Neural progenitor cell (in vitro differentiated cells): ENCODE measurements at regions not wholly inside any gene's neighbourhood (a gene's known extent, or its start where the extent isn't known, plus 50 kb on each side); places are given as distances from the start of the nearest gene placed in this dataset.

Experiments used
- DNase-seq: peaks from one replicate; pipeline ENCODE4 v3.0.0-alpha.2; 2016; ENCODE audit warnings: low spot score
- H2AFZ ChIP-seq: fragments of 200-600 bp; sonication (generic); replicated peaks from 2 replicates; pipeline ENCODE4 v1.6.1; 2016; ENCODE audit warnings: antibody characterized with exemption
- H3F3A ChIP-seq: fragments of 200-600 bp; sonication (generic); 2 replicates; pipeline ENCODE4 v1.6.1; 2016; ENCODE audit warnings: antibody characterized with exemption, low read depth
- H3K27ac ChIP-seq: fragments of 200-600 bp; sonication (generic); 2 replicates; pipeline ENCODE4 v1.5.1; 2016; ENCODE audit warnings: mild to moderate bottlenecking
- H3K27me3 ChIP-seq: fragments of 200-600 bp; sonication (generic); 2 replicates; pipeline ENCODE4 v1.6.1; 2016; ENCODE audit warnings: mild to moderate bottlenecking, moderate library complexity
- H3K36me3 ChIP-seq: fragments of 200-600 bp; sonication (generic); 2 replicates; pipeline ENCODE4 v1.5.1; 2016
- H3K4me1 ChIP-seq: fragments of 200-600 bp; sonication (generic); 2 replicates; pipeline ENCODE4 v1.6.1; 2016; ENCODE audit warnings: mixed run types
- H3K4me2 ChIP-seq: fragments of 200-600 bp; sonication (generic); 2 replicates; pipeline ENCODE4 v1.6.1; 2016
- H3K4me3 ChIP-seq: fragments of 200-600 bp; sonication (generic); 2 replicates; pipeline ENCODE4 v1.5.1; 2016
- H3K79me2 ChIP-seq: fragments of 200-600 bp; sonication (generic); 2 replicates; pipeline ENCODE4 v1.6.1; 2016; ENCODE audit warnings: low read depth
- H3K9ac ChIP-seq: fragments of 200-600 bp; sonication (generic); 2 replicates; pipeline ENCODE4 v1.6.1; 2016
- H3K9me3 ChIP-seq: fragments of 200-600 bp; sonication (generic); 2 replicates; pipeline ENCODE4 v1.5.1; 2016; ENCODE audit warnings: low read depth
- H4K20me1 ChIP-seq: fragments of 200-600 bp; sonication (generic); 2 replicates; pipeline ENCODE4 v1.6.1; 2016; ENCODE audit warnings: low read depth
- H3K27ac Mint-ChIP-seq: 3 replicates; pipeline ENCODE4 v1.8.0; 2021; ENCODE audit warnings: mixed read lengths
- H3K27me3 Mint-ChIP-seq: 2 replicates; pipeline ENCODE4 v1.8.0; 2022; ENCODE audit warnings: low read depth, mild to moderate bottlenecking, inconsistent platforms, moderate library complexity, mixed read lengths; ENCODE audit not compliant: insufficient read depth
- H3K36me3 Mint-ChIP-seq: 3 replicates; pipeline ENCODE4 v1.8.0; 2021; ENCODE audit warnings: mixed read lengths
- H3K4me1 Mint-ChIP-seq: 3 replicates; pipeline ENCODE4 v1.8.0; 2021; ENCODE audit warnings: mixed read lengths
- H3K4me3 Mint-ChIP-seq: 3 replicates; pipeline ENCODE4 v1.8.0; 2021; ENCODE audit warnings: mild to moderate bottlenecking, moderate library complexity, mixed read lengths
- H3K9me3 Mint-ChIP-seq: 3 replicates; pipeline ENCODE4 v1.8.0; 2020; ENCODE audit warnings: mixed read lengths
- EZH2 ChIP-seq: fragments of 200-600 bp; sonication (generic); IDR thresholded peaks from 2 replicates; pipeline ENCODE4 v1.6.1; 2017; ENCODE audit warnings: antibody characterized with exemption, mild to moderate bottlenecking, moderate library complexity
- EZH2phosphoT487 ChIP-seq: fragments of 200-600 bp; sonication (generic); IDR thresholded peaks from 2 replicates; pipeline ENCODE4 v1.6.1; 2017; ENCODE audit warnings: antibody characterized with exemption
- TF ChIP-seq, protein P1 (sequence below): fragments of 200-600 bp; sonication (generic); IDR thresholded peaks from 2 replicates; pipeline ENCODE4 v1.5.1; 2017; ENCODE audit warnings: antibody characterized with exemption, mild to moderate bottlenecking

DNA sequence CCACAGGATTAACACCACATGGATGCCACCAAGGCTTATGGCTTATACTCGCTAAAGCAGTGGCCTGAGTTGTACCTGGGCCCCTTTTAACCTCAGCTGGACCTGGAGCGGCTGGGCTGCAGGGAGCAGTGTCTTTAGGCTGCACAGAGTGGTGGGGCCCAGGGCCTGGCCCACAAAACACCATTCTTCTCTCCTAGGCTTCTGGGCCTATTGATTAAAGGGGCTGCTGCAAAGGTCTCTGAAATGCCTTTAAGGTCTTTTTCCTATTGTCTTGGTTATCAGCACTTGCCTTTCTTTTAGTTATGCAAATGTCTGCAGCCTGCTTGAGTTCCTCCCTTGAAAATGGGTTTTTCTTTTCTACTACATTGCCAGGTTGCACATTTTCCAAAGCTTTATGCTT lies 973.9 kb upstream of the PRR20A start:
- H3K9me3 ChIP-seq, result no peaks in the 10 kb centered on the region
- H3K27ac ChIP-seq, result no peak overlapping the region
- Mint-ChIP-seq H3K9me3 (no peaks in the 10 kb centered on the region), H3K4me1 (peaks cover 4% of the 10 kb centered on the region), H3K27ac (no peak overlapping the region), H3K27me3 (no peaks in the 10 kb centered on the region), H3K36me3 (peaks cover 2% of the 10 kb centered on the region), H3K4me3 (no peak overlapping the region)
- no peaks in the 10 kb centered on the region for H3K36me3 ChIP-seq
- H2AFZ ChIP-seq, result no peak overlapping the region
- no peak overlapping the region for H3K9ac ChIP-seq
- no peaks in the 10 kb centered on the region for H3F3A ChIP-seq
- H3K4me2 ChIP-seq, result no peak overlapping the region
- no peaks in the 10 kb centered on the region for H4K20me1 ChIP-seq
- H3K79me2 ChIP-seq, result no peaks in the 10 kb centered on the region
- H3K27me3 ChIP-seq, result no peaks in the 10 kb centered on the region
- TF ChIP-seq, protein P1, sequence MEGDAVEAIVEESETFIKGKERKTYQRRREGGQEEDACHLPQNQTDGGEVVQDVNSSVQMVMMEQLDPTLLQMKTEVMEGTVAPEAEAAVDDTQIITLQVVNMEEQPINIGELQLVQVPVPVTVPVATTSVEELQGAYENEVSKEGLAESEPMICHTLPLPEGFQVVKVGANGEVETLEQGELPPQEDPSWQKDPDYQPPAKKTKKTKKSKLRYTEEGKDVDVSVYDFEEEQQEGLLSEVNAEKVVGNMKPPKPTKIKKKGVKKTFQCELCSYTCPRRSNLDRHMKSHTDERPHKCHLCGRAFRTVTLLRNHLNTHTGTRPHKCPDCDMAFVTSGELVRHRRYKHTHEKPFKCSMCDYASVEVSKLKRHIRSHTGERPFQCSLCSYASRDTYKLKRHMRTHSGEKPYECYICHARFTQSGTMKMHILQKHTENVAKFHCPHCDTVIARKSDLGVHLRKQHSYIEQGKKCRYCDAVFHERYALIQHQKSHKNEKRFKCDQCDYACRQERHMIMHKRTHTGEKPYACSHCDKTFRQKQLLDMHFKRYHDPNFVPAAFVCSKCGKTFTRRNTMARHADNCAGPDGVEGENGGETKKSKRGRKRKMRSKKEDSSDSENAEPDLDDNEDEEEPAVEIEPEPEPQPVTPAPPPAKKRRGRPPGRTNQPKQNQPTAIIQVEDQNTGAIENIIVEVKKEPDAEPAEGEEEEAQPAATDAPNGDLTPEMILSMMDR, result no peak
- TF ChIP-seq EZH2phosphoT487 (no peak), EZH2 (no peak)
- H3K4me3 ChIP-seq, result no peak overlapping the region
- H3K4me1 ChIP-seq, result peaks cover 4% of the 10 kb centered on the region
- peak; percentile 4 for DNase-seq

- no peak overlapping the region for H3K4me2 ChIP-seq
- Mint-ChIP-seq H3K36me3 (peaks cover 2% of the 10 kb centered on the region), H3K4me3 (no peak overlapping the region), H3K9me3 (no peaks in the 10 kb centered on the region), H3K4me1 (peaks cover 4% of the 10 kb centered on the region), H3K27me3 (no peaks in the 10 kb centered on the region), H3K27ac (no peak overlapping the region)
- H2AFZ ChIP-seq, result no peak overlapping the region
- no peak for DNase-seq
- no peaks in the 10 kb centered on the region for H3K27me3 ChIP-seq
- H3K4me1 ChIP-seq, result peaks cover 4% of the 10 kb centered on the region
- no peaks in the 10 kb centered on the region for H3K36me3 ChIP-seq
- TF ChIP-seq EZH2 (no peak), EZH2phosphoT487 (no peak)
- TF ChIP-seq, protein P1, result no peak
- H3K79me2 ChIP-seq, result no peaks in the 10 kb centered on the region
- H3K9ac ChIP-seq, result no peak overlapping the region
- H3K4me3 ChIP-seq, result no peak overlapping the region
- no peaks in the 10 kb centered on the region for H3K9me3 ChIP-seq
- no peak overlapping the region for H3K27ac ChIP-seq
- no peaks in the 10 kb centered on the region for H4K20me1 ChIP-seq
- no peaks in the 10 kb centered on the region for H3F3A ChIP-seq
Measured at GRCh38 chr13:56168581-56168980, 972.1 kb upstream of the PRR20A start.

- Histone ChIP-seq H3K36me3 (no peaks in the 10 kb centered on the region), H3K27ac (no peak overlapping the region), H3K27me3 (no peaks in the 10 kb centered on the region), H4K20me1 (no peaks in the 10 kb centered on the region), H3K4me2 (no peak overlapping the region), H3K4me3 (no peak overlapping the region), H3K4me1 (no peaks in the 10 kb centered on the region), H3K9me3 (no peaks in the 10 kb centered on the region), H3K9ac (no peak overlapping the region), H2AFZ (no peak overlapping the region), H3F3A (no peaks in the 10 kb centered on the region), H3K79me2 (no peaks in the 10 kb centered on the region)
- Mint-ChIP-seq H3K9me3 (no peaks in the 10 kb centered on the region), H3K4me1 (no peaks in the 10 kb centered on the region), H3K4me3 (no peak overlapping the region), H3K27ac (no peak overlapping the region), H3K36me3 (no peaks in the 10 kb centered on the region), H3K27me3 (peaks cover 2% of the 10 kb centered on the region)
- no peak for DNase-seq
- TF ChIP-seq EZH2, result no peak
- TF ChIP-seq EZH2phosphoT487, result no peak
- TF ChIP-seq, protein P1, result no peak
Measured at GRCh38 chr13:56173346-56173745, 967.4 kb upstream of the PRR20A start.

- Histone ChIP-seq H3K27ac (no peak overlapping the region), H4K20me1 (no peaks in the 10 kb centered on the region), H3K4me2 (no peak overlapping the region), H3K4me1 (no peaks in the 10 kb centered on the region), H2AFZ (no peak overlapping the region), H3K9ac (no peak overlapping the region), H3K9me3 (no peaks in the 10 kb centered on the region), H3K36me3 (no peaks in the 10 kb centered on the region), H3K4me3 (no peak overlapping the region), H3F3A (no peaks in the 10 kb centered on the region), H3K27me3 (no peaks in the 10 kb centered on the region), H3K79me2 (no peaks in the 10 kb centered on the region)
- H3K27me3 Mint-ChIP-seq, result peaks cover 3% of the 10 kb centered on the region
- H3K9me3 Mint-ChIP-seq, result no peaks in the 10 kb centered on the region
- no peak overlapping the region for H3K4me3 Mint-ChIP-seq
- no peaks in the 10 kb centered on the region for H3K4me1 Mint-ChIP-seq
- DNase-seq, result no peak
- H3K36me3 Mint-ChIP-seq, result no peaks in the 10 kb centered on the region
- H3K27ac Mint-ChIP-seq, result no peak overlapping the region
- TF ChIP-seq, protein P1, result no peak
- TF ChIP-seq EZH2phosphoT487 (no peak), EZH2 (no peak)
Measured at GRCh38 chr13:56182598-56182997, 958.1 kb upstream of the PRR20A start.
